Type B pancreatic cell (in vitro differentiated cells): ENCODE measurements at regions not wholly inside any gene's neighbourhood (a gene's known extent, or its start where the extent isn't known, plus 50 kb on each side); places are given as distances from the start of the nearest gene placed in this dataset.

Experiments used
- DNase-seq: peaks from one replicate; pipeline ENCODE4 v3.0.0; 2021; ENCODE audit warnings: mixed read lengths; ENCODE audit not compliant: unreplicated experiment; ENCODE audit errors: extremely low spot score
- H3K27ac Mint-ChIP-seq: 2 replicates; pipeline ENCODE4 v1.8.0; 2021; ENCODE audit warnings: mild to moderate bottlenecking, mixed read lengths
- H3K27me3 Mint-ChIP-seq: 2 replicates; pipeline ENCODE4 v1.8.0; 2021; ENCODE audit warnings: mixed read lengths
- H3K36me3 Mint-ChIP-seq: 2 replicates; pipeline ENCODE4 v1.8.0; 2021; ENCODE audit warnings: mixed read lengths
- H3K4me1 Mint-ChIP-seq: one replicate; pipeline ENCODE4 v1.8.0; 2021; ENCODE audit warnings: mixed read lengths; ENCODE audit not compliant: unreplicated experiment
- H3K4me3 Mint-ChIP-seq: 2 replicates; pipeline ENCODE4 v1.8.0; 2021; ENCODE audit warnings: mild to moderate bottlenecking, mixed read lengths
- H3K9me3 Mint-ChIP-seq: 2 replicates; pipeline ENCODE4 v1.8.0; 2021; ENCODE audit warnings: mixed read lengths
- TF ChIP-seq, protein P1 (sequence below): fragments of 200-600 bp; sonication (generic); conservative IDR thresholded peaks from 2 replicates; pipeline ENCODE4 v1.5.0; 2021; ENCODE audit warnings: antibody characterized with exemption, mild to moderate bottlenecking

- no peaks in the 10 kb centered on the region for H3K36me3 Mint-ChIP-seq
- no peak for DNase-seq
- H3K27ac Mint-ChIP-seq, result no peak overlapping the region
- no peaks in the 10 kb centered on the region for H3K4me1 Mint-ChIP-seq
- no peaks in the 10 kb centered on the region for H3K27me3 Mint-ChIP-seq
- TF ChIP-seq, protein P1, sequence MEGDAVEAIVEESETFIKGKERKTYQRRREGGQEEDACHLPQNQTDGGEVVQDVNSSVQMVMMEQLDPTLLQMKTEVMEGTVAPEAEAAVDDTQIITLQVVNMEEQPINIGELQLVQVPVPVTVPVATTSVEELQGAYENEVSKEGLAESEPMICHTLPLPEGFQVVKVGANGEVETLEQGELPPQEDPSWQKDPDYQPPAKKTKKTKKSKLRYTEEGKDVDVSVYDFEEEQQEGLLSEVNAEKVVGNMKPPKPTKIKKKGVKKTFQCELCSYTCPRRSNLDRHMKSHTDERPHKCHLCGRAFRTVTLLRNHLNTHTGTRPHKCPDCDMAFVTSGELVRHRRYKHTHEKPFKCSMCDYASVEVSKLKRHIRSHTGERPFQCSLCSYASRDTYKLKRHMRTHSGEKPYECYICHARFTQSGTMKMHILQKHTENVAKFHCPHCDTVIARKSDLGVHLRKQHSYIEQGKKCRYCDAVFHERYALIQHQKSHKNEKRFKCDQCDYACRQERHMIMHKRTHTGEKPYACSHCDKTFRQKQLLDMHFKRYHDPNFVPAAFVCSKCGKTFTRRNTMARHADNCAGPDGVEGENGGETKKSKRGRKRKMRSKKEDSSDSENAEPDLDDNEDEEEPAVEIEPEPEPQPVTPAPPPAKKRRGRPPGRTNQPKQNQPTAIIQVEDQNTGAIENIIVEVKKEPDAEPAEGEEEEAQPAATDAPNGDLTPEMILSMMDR, result no peak
- H3K9me3 Mint-ChIP-seq, result no peaks in the 10 kb centered on the region
- H3K4me3 Mint-ChIP-seq, result no peak overlapping the region
These were observed 258.1 kb downstream of the GABRG1 start for GRCh38 chr4:45865781-45866180.

- DNase-seq, result no peak
- Mint-ChIP-seq H3K27me3 (no peaks in the 10 kb centered on the region), H3K36me3 (no peaks in the 10 kb centered on the region), H3K4me1 (no peaks in the 10 kb centered on the region), H3K9me3 (peaks cover 11% of the 10 kb centered on the region), H3K4me3 (no peak overlapping the region), H3K27ac (no peak overlapping the region)
- TF ChIP-seq, protein P1, result no peak
These were observed 268.0 kb downstream of the GABRG1 start for GRCh38 chr4:45855857-45856256.

- peaks cover 4% of the 10 kb centered on the region for H3K9me3 Mint-ChIP-seq
- no peak for DNase-seq
- no peak overlapping the region for H3K4me3 Mint-ChIP-seq
- no peaks in the 10 kb centered on the region for H3K4me1 Mint-ChIP-seq
- TF ChIP-seq, protein P1, result no peak
- H3K27ac Mint-ChIP-seq, result no peak overlapping the region
- H3K27me3 Mint-ChIP-seq, result no peaks in the 10 kb centered on the region
- H3K36me3 Mint-ChIP-seq, result no peaks in the 10 kb centered on the region
These were observed 277.8 kb downstream of the GABRG1 start for GRCh38 chr4:45846016-45846415.

DNA sequence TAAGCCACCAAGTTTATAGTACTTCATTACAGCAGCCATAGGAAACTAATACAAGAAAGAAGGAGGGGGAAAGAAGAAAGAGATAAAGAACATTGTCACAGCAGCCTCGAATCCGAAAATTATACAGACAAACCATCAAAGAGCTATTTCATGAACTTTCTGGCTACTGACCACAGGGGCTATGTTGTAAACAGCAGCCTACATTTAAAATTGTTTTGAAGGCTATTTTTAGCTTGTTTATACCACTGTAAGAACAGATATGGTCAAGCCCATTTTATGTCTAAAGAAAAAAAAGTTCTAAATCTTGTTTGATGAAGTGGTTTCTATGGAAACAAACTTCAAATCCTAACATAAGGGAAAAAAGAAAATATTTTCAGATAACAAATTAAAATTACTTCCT, 282.1 kb downstream of the GABRG1 start:
- Mint-ChIP-seq H3K4me1 (no peaks in the 10 kb centered on the region), H3K27ac (no peak overlapping the region), H3K27me3 (peaks cover 2% of the 10 kb centered on the region), H3K36me3 (no peaks in the 10 kb centered on the region), H3K9me3 (no peaks in the 10 kb centered on the region), H3K4me3 (no peak overlapping the region)
- no peak for DNase-seq
- TF ChIP-seq, protein P1, result no peak

DNA sequence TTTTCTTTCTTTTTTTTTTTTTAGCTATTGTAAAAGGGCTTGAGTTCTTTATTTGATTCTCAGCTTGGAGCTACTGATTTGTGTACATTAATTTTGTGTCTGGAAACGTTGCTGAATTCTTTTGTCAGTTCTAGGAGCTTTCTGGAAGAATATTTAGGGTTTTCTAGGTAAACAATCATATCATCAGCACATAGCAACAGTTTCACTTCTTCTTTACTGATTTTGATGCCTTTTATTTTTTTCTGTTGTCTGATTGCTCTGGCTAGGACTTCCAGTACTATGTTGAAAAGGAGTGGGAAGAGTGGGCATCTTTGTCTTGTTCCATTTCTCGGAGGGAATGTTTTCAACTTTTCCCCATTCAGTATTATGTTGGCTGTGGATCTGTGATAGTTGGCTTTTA, 292.2 kb downstream of the GABRG1 start:
- H3K4me1 Mint-ChIP-seq, result no peaks in the 10 kb centered on the region
- H3K27me3 Mint-ChIP-seq, result no peaks in the 10 kb centered on the region
- H3K4me3 Mint-ChIP-seq, result no peak overlapping the region
- TF ChIP-seq, protein P1, result no peak
- H3K36me3 Mint-ChIP-seq, result no peaks in the 10 kb centered on the region
- DNase-seq, result no peak
- H3K9me3 Mint-ChIP-seq, result peaks cover 5% of the 10 kb centered on the region
- no peak overlapping the region for H3K27ac Mint-ChIP-seq

- no peaks in the 10 kb centered on the region for H3K4me1 Mint-ChIP-seq
- no peaks in the 10 kb centered on the region for H3K27me3 Mint-ChIP-seq
- no peak for DNase-seq
- no peak overlapping the region for H3K4me3 Mint-ChIP-seq
- no peaks in the 10 kb centered on the region for H3K9me3 Mint-ChIP-seq
- TF ChIP-seq, protein P1, result no peak
- no peak overlapping the region for H3K27ac Mint-ChIP-seq
- no peaks in the 10 kb centered on the region for H3K36me3 Mint-ChIP-seq
These were observed 319.9 kb downstream of the GABRG1 start for GRCh38 chr4:45803994-45804393.
